H1 (cell line): ENCODE measurements at regions not wholly inside any gene's neighbourhood (a gene's known extent, or its start where the extent isn't known, plus 50 kb on each side); places are given as distances from the start of the nearest gene placed in this dataset.

Experiments
- CTCF ChIA-PET: fragments of 300-600 bp; sonication (Branson Sonifier 250); formaldehyde crosslinking; loops from one replicate; lab custom pipeline; 2021; ENCODE audit not compliant: partially characterized antibody; lab: Charles Lee
- POLR2A ChIA-PET: fragments of 300-600 bp; sonication (Branson Sonifier 250); formaldehyde crosslinking; loops from one replicate; lab custom pipeline; 2021; ENCODE audit warnings: inconsistent platforms; ENCODE audit not compliant: partially characterized antibody; lab: Charles Lee
- DNase-seq, 2 experiments: peaks; one replicate each; pipeline versions ENCODE4 v3.0.0 to v3.0.0-alpha.2; 2010 to 2022; ENCODE audit warnings: low spot score in 2 of 2, low read depth in 1 of 2, mixed read lengths in 1 of 2
- FAIRE-seq: peaks from 2 replicates; lab custom pipeline; 2011; peaks lifted over from hg19 to GRCh38; lab: Jason Lieb, UNC
- H2AFZ ChIP-seq: 2 replicates; pipeline ENCODE4 v1.8.1; 2012; ENCODE audit warnings: low read length, inconsistent platforms
- H2AK5ac ChIP-seq: 2 replicates; pipeline ENCODE4 v1.6.1; 2013; ENCODE audit warnings: low read depth, low read length
- H2BK120ac ChIP-seq: replicated peaks from 2 replicates; pipeline ENCODE3; 2013; ENCODE audit warnings: low read depth, low read length, inconsistent platforms
- H2BK12ac ChIP-seq: 2 replicates; pipeline ENCODE4 v1.6.1; 2013; ENCODE audit warnings: low read depth, low read length
- H2BK15ac ChIP-seq: 2 replicates; pipeline ENCODE4 v1.6.1; 2013; ENCODE audit warnings: low read length
- H2BK20ac ChIP-seq: 2 replicates; pipeline ENCODE4 v1.6.1; 2013; ENCODE audit warnings: low read length
- H2BK5ac ChIP-seq: 2 replicates; pipeline ENCODE4 v1.6.1; 2013; ENCODE audit warnings: low read depth, low read length
- H3K14ac ChIP-seq: 2 replicates; pipeline ENCODE4 v1.6.1; 2013; ENCODE audit warnings: inconsistent platforms; ENCODE audit not compliant: insufficient read length
- H3K18ac ChIP-seq: 2 replicates; pipeline ENCODE4 v1.6.1; 2013; ENCODE audit warnings: low read length; ENCODE audit errors: extremely low read depth
- H3K23ac ChIP-seq: 2 replicates; pipeline ENCODE4 v1.6.1; 2013; ENCODE audit warnings: inconsistent platforms; ENCODE audit not compliant: insufficient read length
- H3K23me2 ChIP-seq: 2 replicates; pipeline ENCODE4 v1.6.1; 2013; ENCODE audit warnings: low read depth, low read length
- H3K27ac ChIP-seq: 2 replicates; pipeline ENCODE4 v1.6.1; 2011; ENCODE audit warnings: low read depth, low read length, inconsistent platforms
- H3K27me3 ChIP-seq, 4 experiments: replicated peaks in 1 of 4; 1 replicate in 1 of 4; 2 replicates in 3 of 4; pipeline versions ENCODE4 v1.6.1 to v1.8.1; 2011 to 2013; ENCODE audit warnings: low read length in 3 of 4, mild to moderate bottlenecking in 3 of 4, inconsistent platforms in 2 of 4, mixed read lengths in 2 of 4, moderate library complexity in 1 of 4; ENCODE audit not compliant: control insufficient read depth in 3 of 4, insufficient read depth in 3 of 4; ENCODE audit errors: extremely low read depth in 1 of 4
- H3K36me3 ChIP-seq, 4 experiments: 2 replicates each; pipeline versions ENCODE4 v1.6.1 to v1.8.1; 2011 to 2013; ENCODE audit warnings: mild to moderate bottlenecking in 4 of 4, low read length in 3 of 4, moderate library complexity in 2 of 4, control low read depth in 1 of 4, inconsistent platforms in 1 of 4; ENCODE audit not compliant: insufficient read depth in 4 of 4, control insufficient read depth in 2 of 4
- H3K4ac ChIP-seq: replicated peaks from 2 replicates; pipeline ENCODE3; 2013; ENCODE audit warnings: low read length, low read depth, mixed read lengths, inconsistent platforms; ENCODE audit not compliant: insufficient read length
- H3K4me1 ChIP-seq, 4 experiments: replicated peaks in 1 of 4; 1 replicate in 1 of 4; 2 replicates in 3 of 4; pipeline versions ENCODE4 v1.6.1 to v1.8.1; 2011 to 2013; ENCODE audit warnings: low read length in 3 of 4, inconsistent platforms in 2 of 4, mixed read lengths in 1 of 4; ENCODE audit not compliant: insufficient read depth in 4 of 4, control insufficient read depth in 3 of 4
- H3K4me2 ChIP-seq, 2 experiments: 2 replicates each; pipeline versions ENCODE4 v1.6.1 to v1.8.1; 2011 to 2013; ENCODE audit warnings: low read depth in 2 of 2, low read length in 2 of 2, control low read depth in 1 of 2, inconsistent platforms in 1 of 2, mild to moderate bottlenecking in 1 of 2; ENCODE audit not compliant: insufficient read depth in 1 of 2
- H3K4me3 ChIP-seq, 4 experiments: fragments of 200-600, 300-600 bp in 1 of 4; sonication (generic), shearing (Covaris generic), sonication (Bioruptor Twin) in 1 of 4; 2 replicates each; pipeline versions ENCODE4 v1.5.1 to v1.8.1; 2011 to 2016; ENCODE audit warnings: low read length in 4 of 4, low read depth in 3 of 4, control low read depth in 2 of 4, inconsistent platforms in 2 of 4, mild to moderate bottlenecking in 2 of 4, mixed read lengths in 1 of 4, moderate library complexity in 1 of 4; ENCODE audit not compliant: insufficient read depth in 2 of 4; ENCODE audit errors: extremely low read depth in 1 of 4
- H3K56ac ChIP-seq: replicated peaks from 2 replicates; pipeline ENCODE3; 2013; ENCODE audit warnings: low read depth, mild to moderate bottlenecking, mixed read lengths, low read length, inconsistent platforms; ENCODE audit not compliant: insufficient read length
- H3K79me1 ChIP-seq: 2 replicates; pipeline ENCODE4 v1.6.1; 2013; ENCODE audit warnings: low read depth, low read length, control low read depth
- H3K79me2 ChIP-seq, 2 experiments: 2 replicates each; pipeline versions ENCODE4 v1.6.1 to v1.8.1; 2012 to 2013; ENCODE audit warnings: low read length in 2 of 2, mild to moderate bottlenecking in 2 of 2, inconsistent platforms in 1 of 2; ENCODE audit not compliant: insufficient read depth in 2 of 2, control insufficient read depth in 1 of 2
- H3K9ac ChIP-seq, 4 experiments: replicated peaks in 1 of 4; 1 replicate in 1 of 4; 2 replicates in 3 of 4; pipeline versions ENCODE4 v1.6.1 to v1.8.1; 2011 to 2013; ENCODE audit warnings: low read depth in 3 of 4, low read length in 3 of 4, control low read depth in 2 of 4, mild to moderate bottlenecking in 2 of 4, moderate library complexity in 2 of 4, inconsistent platforms in 1 of 4; ENCODE audit errors: extremely low read depth in 1 of 4
- H3K9me3 ChIP-seq, 2 experiments: 2 replicates each; pipeline versions ENCODE4 v1.6.1 to v1.8.1; 2012 to 2013; ENCODE audit warnings: mild to moderate bottlenecking in 2 of 2, moderate library complexity in 2 of 2, control low read depth in 1 of 2, inconsistent platforms in 1 of 2, low read depth in 1 of 2, low read length in 1 of 2, mixed read lengths in 1 of 2; ENCODE audit not compliant: insufficient read depth in 2 of 2
- H4K20me1 ChIP-seq, 2 experiments: replicated peaks in 1 of 2; 2 replicates each; pipeline versions ENCODE3 to v1.8.1; 2011 to 2013; ENCODE audit warnings: inconsistent platforms in 2 of 2, low read length in 2 of 2, mild to moderate bottlenecking in 1 of 2; ENCODE audit not compliant: insufficient read depth in 2 of 2, control insufficient read depth in 1 of 2
- H4K5ac ChIP-seq: 2 replicates; pipeline ENCODE4 v1.6.1; 2013; ENCODE audit warnings: low read length, low read depth, mixed read lengths, inconsistent platforms; ENCODE audit not compliant: insufficient read length
- H4K8ac ChIP-seq: 2 replicates; pipeline ENCODE4 v1.8.0; 2013; ENCODE audit warnings: mild to moderate bottlenecking, moderate library complexity, low read length, inconsistent platforms; ENCODE audit not compliant: insufficient read depth; ENCODE audit errors: extremely low read depth
- H4K91ac ChIP-seq: replicated peaks from 2 replicates; pipeline ENCODE3; 2013; ENCODE audit warnings: low read length, mixed read lengths, inconsistent platforms; ENCODE audit not compliant: insufficient read length
- JUND ChIP-seq: IDR thresholded peaks from 2 replicates; pipeline ENCODE4 v1.6.1; 2011; ENCODE audit warnings: mild to moderate bottlenecking, improper control_type of control experiment, low read length
- POU5F1 ChIP-seq: IDR thresholded peaks from 2 replicates; pipeline ENCODE4 v1.6.1; 2011; ENCODE audit warnings: low read depth, mild to moderate bottlenecking, low read length, moderate library complexity
- RAD21 ChIP-seq, 2 experiments: IDR thresholded peaks in 1 of 2; conservative IDR thresholded peaks in 1 of 2; 2 replicates each; pipeline ENCODE4 v1.6.1; 2011; ENCODE audit warnings: low read depth in 2 of 2, low read length in 2 of 2, improper control_type of control experiment in 1 of 2, inconsistent platforms in 1 of 2, mild to moderate bottlenecking in 1 of 2, moderate library complexity in 1 of 2
- SAP30 ChIP-seq: fragments of 300-600 bp; sonication (generic); IDR thresholded peaks from 2 replicates; pipeline ENCODE4 v1.7.1; 2012; ENCODE audit warnings: low read length, moderate library complexity, mild to moderate bottlenecking, inconsistent platforms; ENCODE audit not compliant: insufficient read depth, insufficient replicate concordance
- SIRT6 ChIP-seq: IDR thresholded peaks from one replicate; pipeline ENCODE4 v1.7.1; 2012; ENCODE audit warnings: low read length, inconsistent platforms
- TCF12 ChIP-seq: IDR thresholded peaks from 2 replicates; pipeline ENCODE4 v1.6.1; 2011; ENCODE audit warnings: low read depth, mild to moderate bottlenecking, low read length
- WGBS, 2 experiments: shearing (Covaris generic) in 1 of 2; methylation state at CpG; one replicate each; pipeline versions ENCODE4 v1.1.6 to v1.1.7; 2013 to 2015; ENCODE audit warnings: low lambda C conversion rate in 2 of 2, mixed read lengths in 2 of 2, inconsistent platforms in 1 of 2, low coverage in 1 of 2, missing lambda C conversion rate in 1 of 2; ENCODE audit not compliant: insufficient replicate concordance in 2 of 2, insufficient coverage in 1 of 2, insufficient read length in 1 of 2; ENCODE audit errors: extremely low coverage in 1 of 2, missing lambda C conversion rate in 1 of 2; 5-methylcytosine and 5-hydroxymethylcytosine counted together
- TF ChIP-seq, protein P1 (sequence below), 3 experiments: IDR thresholded peaks; 1 replicate in 2 of 3; 2 replicates in 1 of 3; pipeline versions ENCODE4 v1.5.1 to v1.6.1; 2011; ENCODE audit warnings: low read length in 3 of 3, mild to moderate bottlenecking in 3 of 3, inconsistent platforms in 2 of 3, low read depth in 1 of 3, moderate library complexity in 1 of 3; ENCODE audit not compliant: insufficient read depth in 1 of 3; ENCODE audit errors: control extremely low read depth in 1 of 3
- TF ChIP-seq, protein P2 (sequence below): IDR thresholded peaks from 2 replicates; pipeline ENCODE4 v1.6.1; 2012; ENCODE audit warnings: inconsistent platforms

DNA sequence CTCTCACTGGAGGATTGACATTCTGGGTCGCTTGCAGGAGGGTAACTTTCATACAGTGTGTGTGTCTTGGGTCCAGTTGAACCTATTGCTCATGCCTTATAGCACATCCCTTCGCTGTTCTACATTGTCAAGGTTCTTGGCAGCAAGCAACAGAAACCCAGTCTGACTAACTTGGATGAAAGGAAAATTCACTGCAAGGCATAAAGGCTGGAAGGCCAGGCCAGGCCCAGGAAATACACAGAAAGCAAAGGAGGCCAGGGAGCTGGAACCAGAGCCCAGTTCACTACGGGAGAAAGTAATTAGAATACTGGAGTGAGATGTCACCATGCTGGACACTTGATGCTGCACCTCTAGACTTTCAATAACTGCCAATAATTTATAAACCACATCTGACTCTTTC lies 353.8 kb upstream of the GATB start:
- no peaks in the 10 kb centered on the region for H3K79me2 ChIP-seq
- no peak overlapping the region for H4K8ac ChIP-seq
- no peaks in the 10 kb centered on the region; a peak in 1 of 7 replicates for H3K27me3 ChIP-seq
- H3K9me3 ChIP-seq: no peaks in the 10 kb centered on the region
- H2BK12ac ChIP-seq: no peak overlapping the region
- H3K56ac ChIP-seq: no peak overlapping the region
- TF ChIP-seq, protein P1, sequence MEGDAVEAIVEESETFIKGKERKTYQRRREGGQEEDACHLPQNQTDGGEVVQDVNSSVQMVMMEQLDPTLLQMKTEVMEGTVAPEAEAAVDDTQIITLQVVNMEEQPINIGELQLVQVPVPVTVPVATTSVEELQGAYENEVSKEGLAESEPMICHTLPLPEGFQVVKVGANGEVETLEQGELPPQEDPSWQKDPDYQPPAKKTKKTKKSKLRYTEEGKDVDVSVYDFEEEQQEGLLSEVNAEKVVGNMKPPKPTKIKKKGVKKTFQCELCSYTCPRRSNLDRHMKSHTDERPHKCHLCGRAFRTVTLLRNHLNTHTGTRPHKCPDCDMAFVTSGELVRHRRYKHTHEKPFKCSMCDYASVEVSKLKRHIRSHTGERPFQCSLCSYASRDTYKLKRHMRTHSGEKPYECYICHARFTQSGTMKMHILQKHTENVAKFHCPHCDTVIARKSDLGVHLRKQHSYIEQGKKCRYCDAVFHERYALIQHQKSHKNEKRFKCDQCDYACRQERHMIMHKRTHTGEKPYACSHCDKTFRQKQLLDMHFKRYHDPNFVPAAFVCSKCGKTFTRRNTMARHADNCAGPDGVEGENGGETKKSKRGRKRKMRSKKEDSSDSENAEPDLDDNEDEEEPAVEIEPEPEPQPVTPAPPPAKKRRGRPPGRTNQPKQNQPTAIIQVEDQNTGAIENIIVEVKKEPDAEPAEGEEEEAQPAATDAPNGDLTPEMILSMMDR (IDR thresholded peaks at IDR 0.05; ENCODE audit: control extremely low read depth in 1 of 3, insufficient read depth in 1 of 3, low read depth in 1 of 3, low read length in 3 of 3): no peak
- no peak for TF ChIP-seq POU5F1
- no peak for TF ChIP-seq JUND
- no peak for TF ChIP-seq TCF12
- TF ChIP-seq RAD21 (IDR thresholded peaks at IDR 0.05 in 1 of 2, conservative IDR thresholded peaks at IDR 0.05 in 1 of 2; ENCODE audit: low read depth in 2 of 2, low read length in 2 of 2): no peak
- no peak for TF ChIP-seq SAP30
- TF ChIP-seq, protein P2, sequence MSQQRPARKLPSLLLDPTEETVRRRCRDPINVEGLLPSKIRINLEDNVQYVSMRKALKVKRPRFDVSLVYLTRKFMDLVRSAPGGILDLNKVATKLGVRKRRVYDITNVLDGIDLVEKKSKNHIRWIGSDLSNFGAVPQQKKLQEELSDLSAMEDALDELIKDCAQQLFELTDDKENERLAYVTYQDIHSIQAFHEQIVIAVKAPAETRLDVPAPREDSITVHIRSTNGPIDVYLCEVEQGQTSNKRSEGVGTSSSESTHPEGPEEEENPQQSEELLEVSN: no peak
- TF ChIP-seq SIRT6: no peak
- H4K91ac ChIP-seq: no peak overlapping the region
- CTCF ChIA-PET: interaction anchor here (0.6 kb wide), 1 partner anchor 287 kb away, joined by 3 read pairs; no protein-coding TSS in a partner anchor
- H3K4me2 ChIP-seq: no peak overlapping the region
- no peak overlapping the region for H3K14ac ChIP-seq
- DNase-seq: no peak
- no peak overlapping the region for H3K27ac ChIP-seq
- H3K79me1 ChIP-seq: no peaks in the 10 kb centered on the region
- H3K36me3 ChIP-seq: no peaks in the 10 kb centered on the region
- no peak overlapping the region for H3K9ac ChIP-seq
- H2AK5ac ChIP-seq: no peak overlapping the region
- H3K23me2 ChIP-seq: no peaks in the 10 kb centered on the region
- no peak overlapping the region for H2BK20ac ChIP-seq
- no peak overlapping the region for H3K4ac ChIP-seq
- H3K4me1 ChIP-seq: no peaks in the 10 kb centered on the region
- WGBS, 2 experiments: 61% methylated on average over 3 of the region's 3 CpGs; no CpG with 5 or more reads in 1 of the 2 experiments
- no peak overlapping the region for H2BK5ac ChIP-seq
- no peak for FAIRE-seq
- no peak overlapping the region for H3K18ac ChIP-seq
- no peak overlapping the region for H2BK15ac ChIP-seq
- POLR2A ChIA-PET: no interaction called here
- H2AFZ ChIP-seq: no peak overlapping the region
- no peak overlapping the region for H2BK120ac ChIP-seq
- no peak overlapping the region for H3K4me3 ChIP-seq
- no peak overlapping the region for H4K5ac ChIP-seq
- H4K20me1 ChIP-seq: no peaks in the 10 kb centered on the region
- no peak overlapping the region for H3K23ac ChIP-seq
